DMS153 (cell line): ENCODE measurements at regions not wholly inside any gene's neighbourhood (a gene's known extent, or its start where the extent isn't known, plus 50 kb on each side); places are given as distances from the start of the nearest gene placed in this dataset.
A peak's percentile ranks its signal among the peaks of the same experiment; 100 is the strongest.

Experiments used
- DNase-seq: peaks from one replicate; lab custom pipeline; 2025; lab: John Stamatoyannopoulos, UW

DNA sequence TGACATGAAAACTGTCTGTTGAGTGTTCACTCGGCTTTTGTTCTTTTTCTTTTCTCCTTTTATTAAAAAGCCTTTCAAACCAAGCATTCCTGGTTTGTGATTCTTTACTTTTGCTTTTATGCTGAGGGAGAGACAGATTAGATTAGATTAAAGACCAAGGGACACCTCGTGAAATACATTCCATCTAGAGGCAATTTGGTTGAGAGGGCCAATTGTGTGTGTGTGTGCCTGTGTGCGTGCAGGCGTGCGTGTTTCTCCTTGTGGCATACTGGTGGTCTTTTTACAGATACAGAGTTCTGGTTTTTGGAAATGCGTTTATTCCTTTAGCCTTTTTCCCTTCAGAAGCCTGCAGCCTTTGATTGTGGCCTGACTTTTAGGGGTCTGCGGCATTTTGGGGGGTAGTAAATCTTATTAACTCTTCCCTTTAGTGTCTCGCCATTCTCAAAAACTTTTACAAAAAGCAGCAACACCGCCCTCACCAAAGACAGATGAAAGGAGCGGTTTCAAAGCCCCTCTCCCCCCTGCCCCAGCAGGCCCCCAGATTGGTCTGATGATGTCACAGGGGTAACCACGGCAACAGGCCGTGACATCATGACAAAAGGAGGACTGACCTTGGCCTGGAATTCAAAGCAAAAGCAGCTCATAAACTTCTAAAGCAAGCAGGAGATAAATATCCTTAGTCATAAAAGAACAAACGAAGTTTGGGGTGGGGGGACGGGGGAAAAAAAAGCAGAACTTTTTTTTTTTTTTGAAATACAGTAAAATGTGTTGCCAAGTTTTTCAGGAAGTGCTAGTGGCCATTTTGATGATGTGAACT is 84.1 kb upstream of the TBX3 start:
- DNase-seq = no peak

DNA sequence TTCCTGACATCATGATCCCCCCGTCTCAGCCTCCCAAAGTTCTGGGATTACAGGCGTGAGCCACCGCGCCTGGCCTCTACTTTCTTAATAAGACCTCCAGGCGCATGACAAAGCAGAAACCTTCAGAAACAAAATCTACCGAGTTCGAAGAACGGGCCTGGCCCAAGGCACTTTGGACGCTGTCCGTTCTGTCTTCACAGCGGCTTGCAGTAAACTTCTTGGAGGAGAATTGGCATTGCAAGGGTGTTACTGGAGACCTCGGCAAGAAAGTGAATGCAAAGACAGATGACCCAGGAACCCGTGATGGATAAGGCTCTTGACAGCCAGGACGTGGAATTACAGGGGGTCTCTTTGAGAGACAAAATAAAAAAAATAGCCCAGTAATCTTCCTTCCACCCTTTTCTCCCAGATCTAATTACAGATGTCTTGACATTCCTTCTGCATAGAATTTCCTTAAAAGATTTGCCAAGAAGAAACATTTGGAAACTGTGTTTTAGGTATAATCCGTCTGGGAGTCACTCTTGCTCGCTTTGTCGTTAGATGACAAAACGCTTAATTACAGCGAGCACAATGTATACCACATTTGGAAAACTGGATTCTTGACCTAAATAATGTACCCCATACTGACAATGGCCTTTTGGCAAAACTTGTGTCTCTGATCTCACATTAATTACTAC is 83.2 kb upstream of the TBX3 start:
- no peak for DNase-seq

DNA sequence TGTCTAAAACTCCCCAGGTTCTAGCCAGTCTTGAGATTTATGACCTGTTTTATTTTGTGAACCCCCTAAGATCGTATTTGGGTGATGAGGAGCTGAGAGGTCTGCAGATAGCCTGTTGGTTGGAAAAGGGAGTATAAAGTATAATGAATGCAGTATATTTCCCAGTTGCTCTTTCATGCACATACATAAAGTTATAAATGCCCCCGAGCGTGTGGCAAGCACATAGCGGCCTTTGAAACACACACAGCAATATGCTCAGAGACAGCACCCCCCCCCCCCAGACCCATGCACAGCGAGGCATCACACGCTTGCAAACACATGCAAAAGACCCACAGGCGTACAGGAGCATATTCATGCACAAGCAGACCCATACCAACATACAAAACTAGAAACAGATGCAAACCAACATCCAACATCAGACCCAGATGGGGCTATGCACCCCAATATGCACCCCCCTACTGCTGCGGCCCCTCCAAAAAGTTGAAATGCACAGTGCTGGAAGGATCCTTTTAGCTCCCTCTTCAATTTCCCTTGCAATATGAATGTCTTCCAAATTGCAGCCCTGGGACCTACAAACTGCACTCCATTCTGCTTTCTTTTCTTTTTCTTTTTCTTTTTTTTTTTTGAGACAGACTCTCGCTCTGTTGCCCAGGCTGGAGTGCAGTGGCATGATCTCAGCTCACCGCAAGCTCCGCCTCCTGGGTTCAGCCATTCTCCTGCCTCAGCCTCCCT is 82.2 kb upstream of the TBX3 start:
- DNase-seq = no peak

DNA sequence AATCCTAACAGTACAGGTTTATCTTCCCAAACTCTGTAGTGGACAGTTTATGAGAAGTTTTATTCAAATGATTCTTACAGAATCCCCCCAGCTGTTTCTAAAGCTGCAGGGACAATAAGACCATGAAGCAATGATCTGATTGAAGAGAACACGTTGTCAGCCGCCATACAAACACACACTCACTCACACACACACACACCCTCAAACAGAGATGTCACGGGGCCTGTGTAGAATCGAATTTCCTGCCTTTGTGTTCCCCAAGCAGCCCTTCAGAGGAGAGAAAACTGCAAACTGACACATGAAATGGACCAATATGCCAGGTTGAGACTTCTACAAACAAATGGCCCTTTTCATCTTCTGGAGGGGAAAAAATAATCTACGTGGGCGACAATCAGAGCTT is 80.5 kb upstream of the TBX3 start:
- DNase-seq = peak; percentile 47

DNA sequence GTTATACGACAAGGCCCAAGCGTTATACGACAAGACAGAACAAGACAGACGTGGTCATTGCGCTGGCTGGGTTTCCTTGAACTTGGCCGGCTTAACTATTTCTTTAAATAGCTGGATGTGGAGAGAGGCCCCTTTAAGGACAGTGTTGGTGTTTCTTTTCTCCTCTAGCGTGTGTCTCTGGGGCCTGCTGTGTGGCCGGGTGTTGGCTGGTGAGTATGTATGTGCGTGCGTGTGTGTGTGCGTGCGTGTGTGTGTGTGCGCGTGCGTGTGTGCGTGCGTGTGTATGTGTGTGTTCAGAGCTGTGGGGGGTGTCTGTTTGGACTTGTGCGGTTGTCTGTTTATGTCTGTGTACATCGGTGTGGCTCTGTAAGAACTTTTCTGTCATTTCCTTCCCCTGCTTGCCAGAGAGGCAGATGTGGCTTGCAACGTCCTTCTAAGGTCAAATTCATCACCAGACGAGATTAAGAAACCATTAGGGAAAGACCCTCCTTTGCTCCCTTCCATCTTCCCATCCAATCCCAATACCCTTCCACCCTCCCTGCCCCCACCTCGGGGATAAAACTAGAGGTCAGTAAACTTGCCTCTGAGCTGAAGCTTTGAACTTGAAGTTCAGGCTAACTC is 78.6 kb upstream of the TBX3 start:
- no peak for DNase-seq

DNA sequence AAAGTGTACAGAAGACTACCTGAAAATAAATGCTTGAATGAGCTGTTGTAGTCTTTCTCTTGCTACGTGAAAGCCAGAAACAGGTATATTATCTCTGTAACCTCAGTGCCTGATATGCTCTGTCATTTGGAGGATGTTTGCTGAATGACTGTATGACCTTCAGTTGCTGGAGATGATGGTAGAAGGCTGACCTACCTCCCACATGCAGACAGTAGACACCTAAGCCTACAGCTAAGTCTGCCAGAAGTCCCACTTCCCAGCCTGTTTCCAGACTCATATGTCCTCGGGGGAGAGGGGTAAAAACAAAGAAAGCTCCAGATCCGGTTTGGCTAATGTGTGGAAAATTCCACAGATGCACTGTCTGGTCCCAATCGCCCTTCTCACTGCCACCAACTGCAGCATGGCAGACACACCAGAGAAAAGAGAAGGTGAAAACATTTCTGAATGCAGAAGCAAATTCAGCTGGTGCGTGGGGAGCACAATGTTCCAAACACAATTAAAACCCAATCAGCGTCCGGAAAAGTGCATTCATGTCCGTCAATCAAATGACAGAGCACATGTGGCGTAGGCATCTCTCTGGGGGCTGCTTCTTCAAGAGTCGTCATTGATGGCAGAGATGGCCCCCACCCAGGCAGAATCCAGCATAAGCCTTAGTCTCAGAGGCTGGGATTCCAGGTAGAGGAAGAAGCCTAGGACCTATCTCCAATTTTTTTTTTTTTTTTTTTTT is 76.3 kb upstream of the TBX3 start:
- no peak for DNase-seq

GRCh38 chr12:114759635-114760034 is 75.7 kb upstream of the TBX3 start:
- no peak for DNase-seq

DNA sequence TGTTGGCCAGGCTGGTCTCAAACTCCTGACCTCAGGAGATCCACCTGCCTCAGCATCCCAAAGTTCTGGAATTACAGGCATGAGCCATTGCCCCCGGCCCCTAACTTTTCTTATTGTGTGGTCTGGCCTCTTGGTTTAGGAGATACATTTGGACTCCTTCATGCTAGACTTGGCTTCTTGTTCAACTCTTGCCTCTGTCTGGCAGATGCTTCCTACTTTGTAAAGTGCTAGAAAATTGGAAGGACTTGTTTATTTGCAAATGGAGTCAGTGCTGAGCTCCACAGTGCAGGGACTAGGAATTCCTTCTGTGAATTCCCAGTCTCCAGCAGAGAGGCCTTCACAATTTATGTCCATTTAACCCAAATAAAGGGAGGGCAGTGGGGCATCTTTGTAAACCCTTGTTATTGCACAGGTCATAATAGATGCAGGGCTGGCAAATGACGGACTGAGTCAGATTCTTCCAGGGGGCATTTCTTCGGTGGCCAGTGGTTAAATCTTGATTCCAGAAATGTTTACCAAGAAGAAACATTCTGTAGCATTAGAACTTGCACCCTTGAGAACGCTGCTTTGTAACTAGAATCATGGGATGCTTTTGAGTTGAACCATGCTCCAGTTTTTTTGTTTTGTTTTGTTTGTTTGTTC is 73.8 kb upstream of the TBX3 start:
- DNase-seq = no peak

DNA sequence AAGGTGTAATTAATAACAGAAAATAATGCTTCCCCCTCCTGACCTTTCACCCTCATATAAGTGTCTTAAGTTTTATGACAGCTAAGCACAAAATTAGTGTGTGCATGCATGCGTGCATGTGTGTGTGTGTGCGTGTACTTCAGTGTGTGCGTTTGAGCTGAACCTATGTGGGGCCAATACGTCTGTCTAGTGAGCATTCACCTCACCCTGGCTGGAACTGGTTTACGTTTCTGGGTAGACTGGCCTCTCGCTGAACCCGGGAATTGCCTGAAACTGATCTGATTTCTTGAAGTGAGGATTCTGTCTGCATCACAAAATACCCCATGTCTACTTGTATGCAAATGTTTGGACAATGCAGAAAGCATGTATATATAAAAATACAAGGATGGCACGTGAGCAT is 68.2 kb upstream of the TBX3 start:
- DNase-seq = no peak

GRCh38 chr12:114751712-114752111 is 67.7 kb upstream of the TBX3 start:
- DNase-seq = no peak

DNA sequence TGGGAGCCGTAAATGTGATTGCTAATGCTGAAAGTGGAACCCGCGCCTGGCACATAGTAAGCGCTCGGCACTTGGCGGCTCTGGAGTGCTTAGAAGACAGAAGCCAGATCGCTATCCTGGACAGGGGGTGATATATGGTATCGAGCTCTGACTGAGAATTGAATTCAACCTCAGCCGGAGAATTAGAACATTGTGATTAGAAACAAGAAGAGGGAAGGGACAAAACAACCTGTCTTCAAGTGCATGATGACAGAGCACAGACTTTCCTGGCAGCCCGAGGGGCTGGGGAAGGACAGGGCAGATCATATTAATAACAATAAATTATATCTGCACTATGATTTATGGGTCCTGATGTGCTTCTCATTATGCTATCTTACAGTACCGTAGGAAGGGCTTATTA is 66.9 kb upstream of the TBX3 start:
- DNase-seq = no peak

GRCh38 chr12:114749065-114749464 is 65.1 kb upstream of the TBX3 start:
- no peak for DNase-seq

DNA sequence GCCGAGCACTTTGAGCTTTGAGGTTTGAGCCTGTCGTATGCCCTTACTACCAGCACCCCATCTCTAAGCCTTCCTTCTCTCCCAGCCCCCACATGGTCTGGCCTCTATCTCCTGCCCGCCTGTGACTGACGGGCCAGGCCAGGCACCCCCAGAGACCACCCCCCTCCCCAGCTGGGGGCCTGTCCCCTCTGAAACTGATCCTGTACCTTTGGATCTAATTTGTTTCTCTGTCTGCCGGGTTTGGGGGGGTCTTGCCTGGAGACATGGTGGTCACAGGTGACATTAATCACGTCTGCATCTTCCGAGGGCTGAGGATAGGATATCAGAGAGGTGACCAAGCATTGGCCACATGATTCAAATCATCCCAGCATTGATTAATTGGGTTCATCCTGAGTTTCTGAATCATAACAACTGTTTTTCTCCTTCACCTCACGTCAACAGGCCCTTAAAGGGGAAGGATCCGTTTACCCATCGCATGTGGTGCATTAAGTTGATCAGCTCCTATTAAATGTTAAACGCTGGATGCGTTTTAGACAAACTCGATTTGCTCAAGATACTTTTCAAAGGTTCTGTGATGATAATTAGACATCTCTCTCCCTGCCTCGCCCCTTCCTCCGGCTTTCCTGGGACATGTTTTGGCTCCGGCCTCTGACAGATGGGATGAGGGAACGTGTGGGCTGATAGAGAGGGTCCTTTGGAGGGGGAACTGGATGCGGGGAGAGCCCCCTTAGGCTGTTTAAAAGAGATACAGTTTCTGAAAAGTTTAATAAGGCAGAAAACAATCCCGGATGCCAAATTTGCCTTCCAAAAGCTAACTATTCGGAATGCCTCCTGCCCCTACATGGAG is 63.3 kb upstream of the TBX3 start:
- no peak for DNase-seq

GRCh38 chr12:114746297-114747011 is 62.5 kb upstream of the TBX3 start:
- DNase-seq = no peak

- no peak for DNase-seq
Observed at GRCh38 chr12:114744691-114745090, 60.7 kb upstream of the TBX3 start.

- no peak for DNase-seq
Observed at GRCh38 chr12:114744285-114744684, 60.3 kb upstream of the TBX3 start.

DNA sequence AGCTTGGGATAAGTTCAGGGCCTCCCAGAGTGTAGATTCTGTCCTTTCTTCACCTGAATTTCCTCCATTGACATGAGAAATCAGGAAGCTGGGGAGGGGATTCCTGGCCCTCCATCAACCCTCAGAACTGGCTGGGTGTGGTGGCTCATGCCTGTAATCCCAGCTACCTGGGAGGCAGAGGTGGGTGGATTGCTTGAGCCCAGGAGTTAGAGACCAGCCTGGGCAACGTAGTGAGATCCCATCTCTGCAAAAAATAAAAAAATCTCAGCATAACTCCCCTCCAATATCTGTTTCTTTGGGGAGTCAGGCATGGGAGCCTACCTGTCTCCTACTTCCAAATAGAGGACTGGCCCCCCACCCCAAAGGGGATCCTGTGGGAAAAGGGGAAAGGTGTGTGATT is 59.8 kb upstream of the TBX3 start:
- DNase-seq = no peak

- no peak for DNase-seq
Observed at GRCh38 chr12:114743289-114743688, 59.3 kb upstream of the TBX3 start.

DNA sequence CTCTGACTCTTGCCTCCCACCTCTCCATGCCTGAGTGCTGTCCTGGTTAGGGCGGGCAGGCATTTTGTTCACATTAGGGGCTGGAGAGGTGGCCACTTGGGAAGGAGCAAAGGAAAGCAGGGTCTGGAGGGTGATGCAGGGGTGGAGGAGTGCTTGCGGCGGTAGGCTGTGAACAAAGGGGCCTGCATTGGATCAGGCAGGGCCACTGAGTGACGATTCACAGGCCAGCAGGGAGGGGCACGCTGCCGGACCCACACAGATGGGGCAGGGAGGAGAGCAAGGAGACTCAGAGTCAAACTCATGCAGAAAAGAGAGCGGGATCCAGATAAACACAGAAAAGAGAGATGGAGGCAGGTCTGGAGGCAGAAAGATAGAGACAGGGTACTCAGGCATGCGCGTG is 58.4 kb upstream of the TBX3 start:
- DNase-seq = no peak

DNA sequence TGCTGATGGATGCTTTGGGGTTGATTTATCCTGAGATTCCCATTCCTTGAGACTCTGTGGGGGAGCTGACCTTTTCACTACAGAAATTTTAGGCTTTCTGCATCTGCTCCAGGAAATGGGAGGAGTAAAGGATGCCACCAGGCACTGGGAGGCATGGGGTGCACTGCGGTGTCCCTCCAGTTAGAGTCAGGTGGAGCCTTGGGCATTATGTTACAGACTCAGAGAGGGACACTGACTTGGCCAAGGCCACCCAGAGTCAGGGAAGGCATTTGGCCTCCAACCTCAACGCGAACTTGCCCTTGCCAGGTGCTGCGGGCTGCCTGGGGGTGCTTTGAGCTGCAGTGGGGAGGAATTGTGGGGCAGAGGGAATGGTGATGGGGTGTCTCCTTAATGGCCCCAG is 58.0 kb upstream of the TBX3 start:
- DNase-seq = no peak
